Thyroid gland (tissue), 4 donors: ENCODE measurements at regions not wholly inside any gene's neighbourhood (a gene's known extent, or its start where the extent isn't known, plus 50 kb on each side); places are given as distances from the start of the nearest gene placed in this dataset.

Experiments used
- DNase-seq, 2 donors: peaks; one replicate each; pipeline ENCODE4 v3.0.0-alpha.2; 2019
- H3K27ac ChIP-seq, 3 donors: fragments of 200-600 bp; sonication (generic); 1 replicate in 2 of 3; 2 replicates in 1 of 3; pipeline ENCODE4 v1.5.1; 2016 to 2019; ENCODE audit warnings: mild to moderate bottlenecking in 1 of 3, moderate library complexity in 1 of 3
- H3K27me3 ChIP-seq: fragments of 200-600 bp; sonication (generic); one replicate; pipeline ENCODE4 v1.5.1; 2019
- H3K36me3 ChIP-seq, 2 donors: fragments of 200-600 bp; sonication (generic); one replicate each; pipeline ENCODE4 v1.5.1; 2016 to 2019
- H3K4me1 ChIP-seq, 2 donors: fragments of 200-600 bp; sonication (generic); one replicate each; pipeline ENCODE4 v1.5.1; 2017 to 2019
- H3K4me3 ChIP-seq, 3 donors: fragments of 200-600 bp; sonication (generic); replicated peaks in 1 of 3; 1 replicate in 2 of 3; 2 replicates in 1 of 3; pipeline ENCODE4 v1.5.1; 2016; ENCODE audit warnings: mild to moderate bottlenecking in 1 of 3
- H3K9me3 ChIP-seq: fragments of 200-600 bp; sonication (generic); one replicate; pipeline ENCODE4 v1.5.1; 2017
- CTCF ChIP-seq, 6 experiments: fragments of 200-600 bp in 3 of 6; fragments of 450-650 bp in 3 of 6; sonication (generic) in 3 of 6; IDR thresholded peaks; one replicate each; pipeline ENCODE4 v1.5.1; 2016 to 2019; ENCODE audit warnings: antibody characterized with exemption in 6 of 6, mild to moderate bottlenecking in 2 of 6, inconsistent platforms in 1 of 6, moderate library complexity in 1 of 6
- POLR2A ChIP-seq, 2 donors: fragments of 450-650 bp; IDR thresholded peaks; one replicate each; pipeline ENCODE4 v1.6.1; 2017; ENCODE audit warnings: antibody characterized with exemption in 2 of 2, mild to moderate bottlenecking in 2 of 2, moderate library complexity in 1 of 2
- WGBS, 2 donors: methylation state at CpG; one replicate each; pipeline ENCODE4 v1.1.5; 2017; 5-methylcytosine and 5-hydroxymethylcytosine counted together
- intact Hi-C: fragments of 100-400 bp; cut with DNase I; formaldehyde crosslinking; loops from one replicate; pipeline ENCODE4 v1.15.1; 2023

- H3K27me3 ChIP-seq, result no peaks in the 10 kb centered on the region
- no peaks in the 10 kb centered on the region for H3K36me3 ChIP-seq
- H3K4me1 ChIP-seq, result no peaks in the 10 kb centered on the region
- H3K27ac ChIP-seq, result no peak overlapping the region
- H3K4me3 ChIP-seq, result no peak overlapping the region
- intact Hi-C loops, result no loop called here
- DNase-seq, result no peak
- TF ChIP-seq POLR2A (IDR thresholded peaks at IDR 0.05) (no peak), CTCF (IDR thresholded peaks at IDR 0.05) (no peak)
- 91 to 95% methylated on average over 2 of the region's 2 CpGs for WGBS, 2 donors
- H3K9me3 ChIP-seq, result no peaks in the 10 kb centered on the region
These were observed 124.3 kb upstream of the TMTC4 start for GRCh38 chr13:100798739-100799361.

GRCh38 chr13:100797921-100798320 is 123.3 kb upstream of the TMTC4 start:
- intact Hi-C loops, result no loop called here
- no peak for DNase-seq
- TF ChIP-seq CTCF (IDR thresholded peaks at IDR 0.05) (no peak), POLR2A (IDR thresholded peaks at IDR 0.05) (no peak)
- Histone ChIP-seq H3K4me1 (no peaks in the 10 kb centered on the region), H3K27ac (no peak overlapping the region), H3K9me3 (no peaks in the 10 kb centered on the region), H3K36me3 (no peaks in the 10 kb centered on the region), H3K27me3 (no peaks in the 10 kb centered on the region), H3K4me3 (no peak overlapping the region)
- WGBS, 2 donors, result 42 to 65% methylated on average over 2 of the region's 2 CpGs

GRCh38 chr13:100796463-100796862 is 121.9 kb upstream of the TMTC4 start:
- H3K27me3 ChIP-seq, result no peaks in the 10 kb centered on the region
- H3K9me3 ChIP-seq, result no peaks in the 10 kb centered on the region
- no peaks in the 10 kb centered on the region for H3K4me1 ChIP-seq
- no peak overlapping the region for H3K4me3 ChIP-seq
- intact Hi-C loops, result no loop called here
- H3K27ac ChIP-seq, result no peak overlapping the region
- TF ChIP-seq CTCF (IDR thresholded peaks at IDR 0.05), result no peak
- no peak for TF ChIP-seq POLR2A (IDR thresholded peaks at IDR 0.05)
- WGBS, 2 donors, result 64 to 74% methylated on average over 2 of the region's 2 CpGs
- DNase-seq, result no peak
- H3K36me3 ChIP-seq, result no peaks in the 10 kb centered on the region

GRCh38 chr13:100794575-100794974 is 120.0 kb upstream of the TMTC4 start:
- DNase-seq, result no peak

More at GRCh38 chr13:100794575-100794974, 120.0 kb upstream of the TMTC4 start:
- intact Hi-C loops, result no loop called here
- no peak overlapping the region for H3K27ac ChIP-seq
- TF ChIP-seq CTCF (IDR thresholded peaks at IDR 0.05) (no peak), POLR2A (IDR thresholded peaks at IDR 0.05) (no peak)
- no peaks in the 10 kb centered on the region for H3K36me3 ChIP-seq
- WGBS, 2 donors, result 91% methylated on average over 3 of the region's 3 CpGs
- H3K27me3 ChIP-seq, result no peaks in the 10 kb centered on the region
- no peaks in the 10 kb centered on the region for H3K9me3 ChIP-seq
- no peak overlapping the region for H3K4me3 ChIP-seq
- peaks cover 0 to 5% of the 10 kb centered on the region in 2 donors for H3K4me1 ChIP-seq
